NCI-H1092 (cell line): ENCODE measurements at regions not wholly inside any gene's neighbourhood (a gene's known extent, or its start where the extent isn't known, plus 50 kb on each side); places are given as distances from the start of the nearest gene placed in this dataset.
"Not testable (repeated sequence)": the region's sequence is repeated elsewhere in the genome, so short reads cannot be mapped to it uniquely, and the experiment has no call there.

ENCODE experiments used
- DNase-seq: peaks from one replicate; lab custom pipeline; 2025; lab: John Stamatoyannopoulos, UW

DNA sequence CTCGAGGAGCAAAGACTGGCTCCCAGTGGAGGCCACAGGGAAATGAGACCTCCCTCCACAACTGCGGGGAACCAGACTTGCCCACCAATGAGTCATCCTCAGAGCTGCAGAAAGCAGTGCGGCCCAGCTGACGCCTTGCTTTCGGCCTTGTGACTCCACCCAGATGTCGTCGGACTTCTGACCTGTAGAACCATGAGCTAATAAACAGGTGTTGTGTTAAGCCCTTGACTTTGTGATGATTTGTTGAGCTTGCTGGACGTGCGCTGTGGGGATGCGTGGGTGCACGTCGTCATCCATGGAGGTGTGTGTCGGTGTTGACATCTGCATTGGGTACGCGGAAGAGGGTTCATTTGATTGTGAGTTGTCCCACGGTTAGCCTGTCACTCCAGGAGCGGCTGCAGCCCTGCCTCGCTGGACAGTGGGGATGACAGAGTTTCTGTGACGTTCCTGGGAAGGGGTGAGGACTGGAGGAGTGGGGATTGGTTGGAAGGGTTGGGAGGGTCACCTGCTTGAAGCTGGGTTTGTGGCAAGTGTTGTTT lies 154.1 kb downstream of the SH3BP4 start:
- DNase-seq = no peak

DNA sequence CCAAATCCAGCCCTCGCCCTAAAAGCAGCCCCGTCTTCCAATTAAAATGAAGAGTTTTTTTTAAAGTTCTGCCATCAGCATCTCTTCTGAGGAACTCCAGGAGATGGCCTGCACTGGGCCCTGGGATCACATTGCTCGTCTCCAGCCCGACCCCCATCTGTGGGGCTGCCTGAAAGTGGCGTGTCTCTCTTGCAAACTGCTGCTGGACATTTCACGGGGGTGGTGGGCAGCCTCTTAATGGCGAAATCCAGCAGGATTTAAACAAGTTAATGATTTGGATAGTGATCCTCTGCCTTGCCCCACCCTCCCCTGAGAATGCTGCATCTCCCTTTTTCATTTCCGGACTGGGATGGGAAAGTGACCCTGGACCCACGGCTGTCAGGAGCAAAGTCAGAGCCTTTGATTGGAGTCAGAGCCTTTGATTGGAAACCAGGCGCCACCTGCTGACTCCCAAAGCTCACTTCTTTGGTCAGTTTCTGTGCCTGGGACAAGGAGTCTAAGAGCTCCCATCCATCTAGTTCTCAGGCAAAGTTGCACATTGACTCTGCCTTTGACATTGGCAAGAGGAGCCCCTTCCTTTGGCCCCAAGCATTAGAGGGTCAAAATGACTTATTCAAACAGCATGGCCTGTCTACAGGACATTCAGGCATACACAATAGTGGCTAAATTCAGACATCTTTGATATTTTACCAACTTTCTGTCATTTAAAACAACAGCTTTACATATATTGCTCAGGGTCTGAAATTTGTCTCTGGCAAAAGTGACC lies 155.2 kb downstream of the SH3BP4 start:
- DNase-seq = no peak

DNA sequence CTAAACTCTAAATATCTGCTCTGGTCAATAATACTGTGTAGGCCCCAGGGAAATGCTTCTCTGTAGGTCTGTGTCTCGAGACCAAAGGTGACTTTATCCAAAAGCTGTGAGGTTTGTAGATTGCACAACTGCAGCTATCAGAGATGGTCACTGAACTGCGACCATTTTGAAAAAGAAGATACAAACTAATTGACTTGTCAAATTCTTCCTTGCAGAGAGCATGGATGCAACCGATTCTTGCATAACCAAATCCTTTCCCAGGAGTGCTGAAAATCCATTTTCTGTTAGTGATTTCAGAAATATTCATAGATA lies 155.8 kb downstream of the SH3BP4 start:
- DNase-seq = no peak

DNA sequence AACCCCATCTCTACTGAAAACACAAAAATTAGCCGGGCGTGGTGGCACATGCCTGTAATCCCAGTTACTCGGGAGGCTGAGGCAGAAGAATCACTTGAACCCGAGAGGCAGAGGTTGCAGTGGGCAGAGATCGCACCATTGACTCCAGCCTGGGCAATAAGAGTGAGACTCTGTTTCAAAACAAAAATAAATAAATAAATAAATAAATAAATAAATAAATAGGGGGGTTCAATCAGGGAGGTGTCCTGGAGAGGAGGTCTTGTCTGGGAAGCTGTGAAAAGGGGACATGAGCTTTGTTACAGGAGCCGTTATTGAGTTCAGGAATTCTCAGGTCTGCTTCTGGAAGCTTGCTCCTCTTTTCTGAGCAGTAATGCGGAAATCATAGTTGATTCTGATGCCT lies 157.7 kb downstream of the SH3BP4 start:
- DNase-seq = not testable (repeated sequence)

DNA sequence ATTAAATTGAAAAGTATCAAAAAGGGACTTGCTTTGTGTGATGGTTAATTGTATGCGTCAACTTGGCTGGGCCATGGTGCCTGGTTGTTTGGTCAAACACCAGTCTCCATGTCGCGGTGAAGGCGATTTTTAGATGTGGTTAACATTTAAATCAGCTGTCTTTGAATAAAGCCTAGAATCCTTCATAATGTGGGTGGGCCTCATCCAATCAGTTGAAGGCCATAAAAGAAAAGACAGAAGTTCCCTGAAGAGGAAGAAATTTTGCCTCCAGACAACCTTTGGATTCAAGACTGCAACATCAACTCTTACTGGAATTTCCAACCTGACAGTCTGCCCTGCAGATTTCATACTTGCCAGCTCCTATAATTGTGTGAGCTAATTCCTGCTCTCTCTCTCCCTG lies 160.5 kb downstream of the SH3BP4 start:
- DNase-seq = no peak

DNA sequence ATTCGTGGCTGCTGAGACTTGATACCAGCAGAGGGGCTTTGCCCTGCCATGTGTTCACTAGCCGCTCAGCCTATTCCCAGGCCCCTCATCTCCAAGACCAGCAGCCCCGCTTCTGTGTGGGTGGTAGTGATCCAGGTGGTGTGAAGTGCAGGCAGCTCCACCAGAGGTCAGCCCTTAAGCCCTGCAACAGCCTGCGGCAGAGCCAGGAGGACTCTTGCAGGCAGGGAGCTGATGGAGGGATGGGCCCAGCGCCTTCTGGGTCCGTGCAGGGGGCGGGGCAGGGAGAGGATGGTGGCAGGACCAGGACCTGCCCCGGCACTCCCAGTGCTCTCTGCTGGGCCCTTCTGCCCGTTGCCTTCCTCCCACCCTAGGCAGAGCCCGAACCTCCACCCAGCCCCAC lies 162.0 kb downstream of the SH3BP4 start:
- no peak for DNase-seq

DNA sequence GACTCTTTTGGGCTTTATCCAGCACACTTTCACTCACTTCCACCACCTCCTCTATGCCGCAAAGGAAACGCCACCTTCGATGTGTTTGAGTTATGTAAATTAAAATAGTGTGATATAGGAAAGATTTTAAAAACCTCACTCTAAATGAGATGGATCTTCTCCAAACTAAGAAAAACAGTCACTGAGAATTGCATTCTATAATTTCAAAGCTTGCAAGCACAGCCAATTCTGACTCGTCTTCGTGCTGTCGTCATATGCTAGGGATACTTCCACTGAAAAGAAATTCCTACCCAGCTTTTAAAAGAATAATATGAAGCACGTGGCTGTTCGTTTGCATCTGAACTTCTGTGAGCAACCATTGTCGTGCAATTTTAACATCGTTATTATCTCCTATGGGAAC lies 162.5 kb downstream of the SH3BP4 start:
- no peak for DNase-seq

DNA sequence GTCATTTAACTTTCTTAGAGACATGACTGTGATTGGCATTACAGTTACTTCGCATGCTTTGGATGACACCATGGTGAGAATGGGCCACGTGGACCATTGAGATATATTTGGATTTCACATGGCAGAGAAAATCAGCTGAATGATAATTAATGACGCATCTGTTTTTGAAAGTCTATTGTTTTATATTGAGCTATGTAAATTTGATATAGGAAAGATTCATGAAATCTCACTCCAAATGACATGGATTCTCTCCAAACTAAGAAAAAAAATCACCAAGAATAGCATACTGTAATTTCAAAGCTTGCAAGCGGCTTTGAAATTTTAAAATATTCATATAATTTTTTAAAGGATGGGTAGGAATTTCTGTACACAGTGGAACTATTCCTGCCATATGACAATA lies 163.7 kb downstream of the SH3BP4 start:
- DNase-seq = no peak

DNA sequence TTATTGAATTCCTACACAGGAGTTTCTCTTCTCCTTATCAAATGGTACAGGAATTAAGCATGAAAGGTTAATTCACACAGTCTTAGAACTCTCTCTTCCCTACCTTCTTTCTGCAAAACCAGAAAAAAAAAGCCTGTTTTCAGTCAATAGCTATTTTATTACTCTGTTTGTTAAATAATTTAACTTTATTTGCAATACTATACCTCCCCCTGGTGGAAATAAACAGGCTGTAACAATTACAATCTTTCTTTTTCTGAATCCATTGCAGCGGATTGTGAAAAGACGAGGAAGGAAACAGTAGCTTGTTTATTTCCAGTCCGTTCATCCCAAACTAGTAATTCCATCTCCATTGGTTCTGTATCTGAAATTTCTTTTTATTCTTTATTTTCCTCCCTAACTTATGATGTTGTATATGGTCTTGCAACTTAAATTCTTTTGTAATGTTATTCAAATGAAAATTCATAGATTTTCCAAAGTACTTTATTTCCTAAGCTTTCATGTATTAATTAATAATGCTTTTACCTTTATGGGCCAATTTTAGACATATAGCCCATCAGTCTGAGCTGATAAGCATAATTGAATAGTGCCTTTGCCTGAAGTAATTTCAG lies 165.2 kb downstream of the SH3BP4 start:
- no peak for DNase-seq

DNA sequence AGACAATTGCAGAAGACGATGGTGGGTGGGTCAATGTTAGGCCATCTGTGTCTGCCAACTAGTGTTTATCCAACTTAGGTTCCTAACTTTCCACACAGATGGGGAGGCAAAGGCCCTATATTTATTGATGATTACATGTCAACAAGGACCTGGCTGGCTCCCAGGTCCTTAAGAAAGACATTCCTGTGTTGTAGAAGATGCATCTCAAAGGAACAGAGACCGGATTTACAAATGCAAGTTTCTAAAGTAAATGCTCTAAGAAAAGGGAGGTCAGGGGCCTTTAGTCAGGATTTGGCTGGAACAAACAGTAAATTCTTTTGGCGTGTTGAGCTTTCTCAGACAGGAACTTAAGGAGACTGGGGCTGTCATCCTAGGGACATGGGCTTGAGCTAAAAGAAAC lies 175.0 kb downstream of the SH3BP4 start:
- DNase-seq = no peak

DNA sequence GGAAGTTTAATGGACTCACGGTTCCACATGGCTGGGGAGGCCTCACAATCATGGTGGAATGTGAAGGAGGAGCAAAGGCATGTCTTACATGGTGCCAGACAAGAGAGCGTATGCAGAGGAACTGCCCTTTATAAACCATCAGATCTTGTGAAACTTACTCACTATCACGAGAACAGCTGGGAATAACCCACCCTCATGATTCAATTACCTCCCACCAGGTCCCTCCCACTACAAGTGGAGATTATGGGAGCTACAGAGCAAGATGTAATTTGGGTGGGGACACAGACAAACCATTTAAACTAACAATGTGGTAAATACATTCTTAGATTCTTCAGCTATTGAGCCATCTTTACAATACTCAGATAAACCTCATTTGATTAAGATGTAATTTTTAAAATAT lies 176.1 kb downstream of the SH3BP4 start:
- DNase-seq = no peak

DNA sequence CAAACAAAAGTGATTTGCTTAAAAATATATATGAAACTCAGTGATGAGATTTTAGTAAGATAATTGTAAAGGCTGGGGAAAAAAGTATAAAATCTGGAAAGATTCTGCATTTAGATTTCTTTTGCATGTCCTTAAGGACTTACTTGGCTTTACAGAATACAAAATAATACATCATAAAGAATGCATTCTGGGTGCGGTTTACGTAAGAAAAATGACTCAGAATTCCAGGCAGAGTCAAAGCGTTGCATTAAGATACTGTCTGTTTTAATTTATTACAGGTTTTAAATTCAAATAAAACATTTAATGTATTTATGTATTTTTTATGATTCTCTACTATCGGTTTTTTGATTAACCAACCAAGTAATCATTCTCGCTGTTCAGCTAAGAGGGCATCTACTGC lies 178.0 kb downstream of the SH3BP4 start:
- DNase-seq = no peak

DNA sequence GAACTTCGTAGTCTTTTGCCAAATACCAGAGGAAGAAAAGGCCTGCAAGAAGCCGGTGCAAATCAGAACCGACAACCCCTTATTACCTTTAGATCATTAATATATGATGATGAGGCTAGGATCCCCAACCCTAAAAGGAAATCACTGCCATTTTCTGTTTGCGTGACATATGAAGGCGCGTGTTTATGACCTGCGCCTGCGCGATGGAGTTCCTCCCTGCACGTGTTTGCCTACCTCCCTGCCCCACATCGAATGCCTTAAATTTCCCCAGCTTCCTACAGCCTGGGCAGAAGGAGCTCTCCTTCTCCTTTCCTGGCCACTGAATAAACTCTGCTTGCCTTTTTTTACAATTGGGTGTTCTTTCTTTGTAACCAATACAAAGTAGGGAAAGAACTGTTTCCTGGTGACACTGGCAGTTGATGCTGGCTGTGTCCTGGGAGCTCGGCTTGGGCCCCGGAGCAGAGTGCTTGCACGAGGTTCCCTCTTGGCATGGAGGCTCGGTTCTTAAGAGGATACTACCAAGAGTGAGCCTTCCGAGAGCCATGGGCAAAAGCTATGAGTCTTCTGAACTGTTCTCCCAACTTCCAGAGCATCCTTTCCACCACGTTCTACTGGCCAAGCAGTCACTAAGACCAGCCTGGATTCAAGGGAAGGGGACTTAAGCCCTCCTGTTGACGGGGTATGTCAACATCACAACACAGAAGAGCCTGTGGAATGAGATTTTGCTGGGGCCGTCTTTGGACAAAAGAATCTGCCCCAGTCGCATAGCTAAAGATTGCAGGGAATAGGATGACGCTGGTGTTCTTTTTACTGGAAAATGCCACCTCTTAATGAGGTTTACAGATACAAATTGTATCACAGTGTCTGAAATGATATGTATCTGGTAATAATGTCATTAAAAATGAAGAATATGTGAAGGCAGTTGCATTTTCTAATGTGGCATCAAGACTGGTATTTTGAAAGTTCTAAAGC lies 179.8 kb downstream of the SH3BP4 start:
- no peak for DNase-seq

DNA sequence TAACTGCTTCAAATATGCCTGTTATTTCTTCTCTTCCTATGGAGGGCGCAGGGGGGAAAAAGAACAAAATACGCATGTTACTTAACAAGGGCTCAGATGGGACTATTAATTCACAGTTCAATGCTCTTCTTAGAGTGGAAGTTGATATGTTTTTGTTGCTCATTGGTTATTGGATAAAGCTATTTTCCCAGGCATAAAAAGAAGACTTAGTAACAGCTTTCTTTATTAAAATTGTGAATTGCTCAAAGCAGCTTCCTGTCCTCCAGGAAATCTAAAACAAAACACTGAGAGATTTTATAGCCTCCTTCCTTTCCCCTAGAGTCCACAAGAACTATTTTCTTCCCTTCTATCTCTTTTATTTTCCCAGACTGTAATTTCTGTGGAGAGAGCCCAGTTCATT lies 180.8 kb downstream of the SH3BP4 start:
- no peak for DNase-seq

DNA sequence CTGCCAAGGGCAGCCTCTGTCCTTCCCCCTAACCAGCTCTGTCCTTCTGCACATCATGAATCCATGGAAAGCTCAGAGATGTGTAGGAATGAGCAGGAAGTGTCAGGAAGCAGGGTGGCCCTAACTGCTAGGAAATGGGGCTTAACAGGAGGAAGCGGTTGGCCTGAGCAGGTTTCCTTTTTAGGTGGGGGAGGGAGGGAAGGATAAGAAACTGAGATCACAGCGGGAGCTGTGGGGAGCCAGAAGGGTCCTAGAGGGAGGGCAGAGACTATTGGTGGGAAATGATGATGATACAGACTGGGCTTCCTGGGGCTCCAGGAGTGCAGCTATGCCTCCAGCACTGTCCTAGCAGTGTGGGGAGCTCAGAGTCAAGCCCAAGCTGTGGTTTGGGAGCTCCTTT lies 182.0 kb downstream of the SH3BP4 start:
- no peak for DNase-seq

DNA sequence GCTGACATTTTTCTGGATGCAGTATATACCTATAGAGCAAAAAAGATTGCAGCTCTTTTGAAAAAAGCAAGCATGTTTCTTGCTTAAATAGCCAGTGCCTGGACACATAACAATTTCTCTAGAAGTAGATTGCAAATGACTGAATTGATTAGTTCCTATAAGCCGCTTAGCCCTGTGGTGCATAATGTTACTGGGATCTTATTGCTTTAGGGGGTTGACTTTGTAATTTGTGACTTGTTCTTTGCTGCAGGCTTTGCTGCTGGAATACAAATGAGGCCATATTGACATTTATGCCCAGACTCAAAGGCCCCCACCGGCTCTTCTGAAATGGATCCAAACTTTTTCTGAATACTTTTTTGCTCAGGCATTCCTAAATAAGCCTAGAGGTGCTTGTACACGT lies 182.6 kb downstream of the SH3BP4 start:
- DNase-seq = no peak

DNA sequence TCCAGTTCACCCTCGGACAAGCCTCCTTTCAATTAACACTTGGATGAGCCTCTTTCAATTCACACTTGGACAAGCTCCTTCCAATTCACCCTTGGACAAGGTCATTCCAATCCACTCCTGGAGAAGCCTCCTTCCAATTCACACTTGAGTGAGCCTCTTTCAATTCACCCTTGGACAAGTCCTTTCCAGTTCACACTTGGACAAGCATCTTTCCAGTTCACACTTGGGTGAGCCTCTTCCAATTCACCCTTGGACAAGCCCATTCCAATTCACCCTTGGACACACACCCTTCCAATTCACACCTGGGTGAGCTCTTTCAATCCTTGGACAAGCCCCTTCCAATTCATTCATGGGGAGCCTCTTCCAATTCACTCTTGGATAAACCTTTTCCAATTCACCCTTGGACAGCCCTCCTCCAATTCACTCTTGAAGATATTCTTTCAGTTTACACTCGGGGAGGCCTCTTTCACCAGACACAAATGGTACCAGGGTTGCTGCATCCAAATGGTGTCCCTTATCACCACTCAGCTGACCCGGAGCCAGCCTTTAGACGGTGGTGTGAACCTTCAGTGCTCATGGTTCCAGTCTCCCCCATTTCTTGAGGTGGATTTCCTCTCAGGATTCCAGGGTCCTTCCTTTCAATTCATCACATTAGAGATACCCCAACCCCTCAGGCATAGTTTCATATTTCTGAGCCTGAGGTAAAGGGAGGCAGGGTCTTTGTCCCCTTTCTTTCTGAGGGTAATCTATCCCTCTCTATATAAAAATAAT lies 183.6 kb downstream of the SH3BP4 start:
- no peak for DNase-seq

DNA sequence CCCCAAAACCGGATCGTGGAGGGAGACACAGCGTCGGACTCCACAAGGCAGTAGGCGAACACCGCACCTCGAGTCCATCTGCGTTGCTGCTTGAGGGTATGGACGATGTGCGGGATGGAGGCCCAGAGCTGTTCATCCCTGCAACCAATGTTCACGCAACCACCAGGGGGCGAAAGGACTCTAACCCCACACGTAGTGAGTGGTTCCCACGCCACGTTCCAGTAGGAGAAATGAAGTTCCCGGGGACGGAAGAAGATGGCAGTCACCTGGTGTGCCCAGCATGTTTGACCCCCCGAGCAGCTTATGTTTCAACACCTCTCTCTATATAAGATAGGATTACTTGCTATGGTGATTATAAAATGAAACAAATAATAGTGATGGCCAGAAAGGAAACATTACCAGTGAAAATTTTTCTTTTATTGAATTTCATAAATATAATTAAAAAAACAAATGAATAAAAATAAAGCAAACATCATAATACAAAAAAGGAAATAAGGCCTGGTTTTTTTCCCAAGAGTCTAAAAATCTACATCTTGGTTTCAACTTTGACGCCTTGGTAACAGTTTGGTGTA lies 184.3 kb downstream of the SH3BP4 start:
- DNase-seq = peak; percentile 59

DNA sequence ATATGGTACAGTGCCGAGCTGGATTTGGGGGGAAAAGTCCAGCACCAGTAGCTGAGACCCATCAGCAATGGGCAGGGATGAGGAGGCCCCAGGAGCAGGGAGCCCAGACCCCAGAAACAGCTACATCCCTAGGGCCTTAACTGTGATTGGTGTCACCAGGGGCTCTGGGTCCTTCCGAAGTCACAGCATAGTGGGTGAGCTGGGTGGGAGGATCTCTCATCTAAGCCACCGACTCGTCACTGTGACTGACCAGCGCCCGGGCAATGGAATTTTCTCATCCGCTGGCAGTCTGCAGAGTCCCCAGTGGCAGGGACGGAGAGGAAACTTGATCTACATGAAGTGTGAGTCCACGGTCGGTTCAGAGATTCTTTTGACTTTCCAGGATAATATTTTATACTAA lies 186.5 kb downstream of the SH3BP4 start:
- DNase-seq = no peak

DNA sequence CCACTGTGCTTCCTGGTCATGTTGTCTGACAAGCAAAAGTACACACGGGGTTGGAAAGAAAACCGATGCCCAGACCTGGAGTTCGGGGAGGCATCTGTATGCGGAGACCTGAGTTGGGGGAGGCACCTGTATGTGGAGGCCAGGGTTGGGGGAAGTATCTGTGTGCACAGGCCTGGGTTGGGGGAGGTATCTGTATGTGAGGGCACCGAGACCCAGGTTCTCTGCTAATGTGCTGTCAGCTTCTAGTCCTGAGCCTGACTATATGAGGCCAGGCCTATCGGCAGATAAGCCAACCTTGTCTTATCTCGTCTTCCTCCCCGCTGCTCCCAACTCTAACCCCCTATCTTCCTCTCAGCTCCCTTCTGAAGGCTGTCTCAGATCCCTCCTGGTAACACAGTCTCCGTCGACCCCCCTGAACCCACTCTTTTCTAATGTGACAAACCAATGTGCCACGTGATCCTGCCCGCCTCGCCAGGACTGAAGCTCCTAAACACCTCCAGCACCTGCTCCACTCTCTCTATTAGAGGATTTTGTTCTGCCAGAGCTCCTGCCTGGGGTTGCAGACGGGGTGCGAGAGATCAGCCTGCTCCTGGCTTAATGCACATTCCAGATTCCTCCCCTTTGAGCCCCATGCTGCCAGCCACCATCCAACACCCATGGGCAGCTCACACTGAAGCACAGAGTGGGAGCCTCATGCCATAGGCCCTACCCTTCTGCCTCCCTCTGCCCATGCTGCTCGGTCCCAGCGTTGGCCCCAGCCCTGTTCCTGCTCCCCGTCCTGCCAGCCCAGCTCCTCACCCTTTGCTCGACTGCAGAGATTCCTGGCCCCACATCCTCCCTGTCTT lies 188.4 kb downstream of the SH3BP4 start:
- DNase-seq = no peak

DNA sequence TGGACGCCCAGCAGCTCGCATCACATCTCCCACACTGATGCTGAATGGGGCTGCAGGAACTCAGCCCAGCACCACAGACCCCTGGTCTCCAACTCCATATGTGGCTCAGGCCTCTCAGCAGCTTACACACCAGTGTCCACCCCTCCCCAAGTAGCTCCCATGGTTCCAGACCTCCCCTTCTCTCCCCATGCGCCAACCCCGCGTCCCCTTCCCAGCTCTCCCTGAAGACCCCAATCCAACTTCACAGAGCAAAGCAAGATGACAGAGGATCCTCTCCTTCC lies 188.9 kb downstream of the SH3BP4 start:
- DNase-seq = no peak
